GM12878 (cell line): ENCODE measurements at regions not wholly inside any gene's neighbourhood (a gene's known extent, or its start where the extent isn't known, plus 50 kb on each side); places are given as distances from the start of the nearest gene placed in this dataset.

Experiments used
- ATAC-seq: fragments of 200-7000 bp; cut with Tn5 transposase; 3 replicates; pipeline ENCODE4 v1.9.1; 2020; ENCODE audit warnings: mild to moderate bottlenecking, moderate library complexity
- BruUV-seq: library from RNA; stranded (reverse); fragments of 400-500 nt; replicated peaks from 2 replicates; lab custom pipeline; 2021; lab: Mats Ljungman, UMichigan
- CTCF ChIA-PET: fragments of 300-600 bp; sonication (Branson Sonifier 250); formaldehyde crosslinking; extraction: SDS; loops from one replicate; lab custom pipeline; 2021; ENCODE audit warnings: inconsistent platforms; lab: Yijun Ruan, JAX
- POLR2A ChIA-PET: fragments of 350-600 bp; formaldehyde crosslinking; extraction: SDS; loops from one replicate; lab custom pipeline; 2021; ENCODE audit warnings: inconsistent platforms; lab: Charles Lee
- RAD21 ChIA-PET: fragments of 300-600 bp; sonication (Branson Sonifier 250); formaldehyde crosslinking; loops from one replicate; lab custom pipeline; 2023; ENCODE audit warnings: antibody characterized with exemption; ENCODE audit not compliant: unreplicated experiment; lab: Charles Lee
- SMC1A ChIA-PET: fragments of 300-600 bp; sonication (Branson Sonifier 250); formaldehyde crosslinking; loops from one replicate; lab custom pipeline; 2023; ENCODE audit not compliant: unreplicated experiment, uncharacterized antibody; lab: Charles Lee
- DNase-seq: peaks from one replicate; pipeline ENCODE4 v3.0.0-alpha.2; 2011; ENCODE audit warnings: low read depth, low spot score
- FAIRE-seq: peaks from 3 replicates; lab custom pipeline; 2011; peaks lifted over from hg19 to GRCh38; lab: Jason Lieb, UNC
- H2AFZ ChIP-seq: 2 replicates; pipeline ENCODE4 v1.6.0; 2011; ENCODE audit warnings: low read depth, low read length, control low read depth; ENCODE audit not compliant: control insufficient read depth
- H3K27ac ChIP-seq: 2 replicates; pipeline ENCODE4 v1.5.1; 2011; ENCODE audit warnings: control low read depth; ENCODE audit not compliant: control insufficient read depth, insufficient read depth
- H3K27me3 ChIP-seq, 2 experiments: replicated peaks in 1 of 2; 2 replicates each; pipeline versions ENCODE4 v1.6.0 to v1.6.1; 2011; ENCODE audit warnings: low read length in 1 of 2; ENCODE audit not compliant: control insufficient read depth in 2 of 2, insufficient read depth in 2 of 2
- H3K36me3 ChIP-seq, 2 experiments: 2 replicates each; pipeline ENCODE4 v1.5.1; 2011; ENCODE audit warnings: low read length in 1 of 2; ENCODE audit not compliant: control insufficient read depth in 2 of 2, insufficient read depth in 2 of 2
- H3K4me1 ChIP-seq: 2 replicates; pipeline ENCODE4 v1.6.1; 2011; ENCODE audit warnings: mild to moderate bottlenecking, low read length, moderate library complexity, mixed read lengths; ENCODE audit not compliant: control insufficient read depth, insufficient read depth
- H3K4me2 ChIP-seq: 2 replicates; pipeline ENCODE4 v1.6.0; 2011; ENCODE audit warnings: control low read depth; ENCODE audit not compliant: control insufficient read depth, insufficient read depth
- H3K4me3 ChIP-seq: fragments of 200-600 bp; sonication (generic); 2 replicates; pipeline ENCODE4 v1.5.1; 2016
- H3K79me2 ChIP-seq: 2 replicates; pipeline ENCODE4 v1.6.0; 2011; ENCODE audit warnings: low read length; ENCODE audit not compliant: control insufficient read depth, insufficient read depth
- H3K9ac ChIP-seq: 2 replicates; pipeline ENCODE4 v1.8.0; 2011; ENCODE audit warnings: low read length, control low read depth, mixed read lengths; ENCODE audit not compliant: control insufficient read depth, insufficient read depth
- H3K9me3 ChIP-seq: replicated peaks from 3 replicates; pipeline ENCODE4 v1.5.1; 2011; ENCODE audit warnings: mild to moderate bottlenecking, low read length; ENCODE audit not compliant: control insufficient read depth, insufficient read depth
- H4K20me1 ChIP-seq: 2 replicates; pipeline ENCODE4 v1.6.0; 2011; ENCODE audit not compliant: control insufficient read depth, insufficient read depth
- BACH1 ChIP-seq: fragments of 450-650 bp; IDR thresholded peaks from 2 replicates; pipeline ENCODE4 v1.6.1; 2017; ENCODE audit warnings: mild to moderate bottlenecking, borderline replicate concordance
- CBFB ChIP-seq: IDR thresholded peaks from 2 replicates; pipeline ENCODE4 v1.6.1; 2016; ENCODE audit warnings: antibody characterized with exemption, low read depth
- CBX5 ChIP-seq: sonication (generic); IDR thresholded peaks from 2 replicates; pipeline ENCODE4 v1.6.1; 2016; ENCODE audit warnings: low read depth, moderate library complexity, mild to moderate bottlenecking, inconsistent platforms
- CHD4 ChIP-seq: fragments of 200-600 bp; sonication (generic); IDR thresholded peaks from 2 replicates; pipeline ENCODE4 v1.6.1; 2016; ENCODE audit warnings: mild to moderate bottlenecking
- IRF5 ChIP-seq: fragments of 450-650 bp; IDR thresholded peaks from 2 replicates; pipeline ENCODE4 v1.6.1; 2017; ENCODE audit warnings: borderline replicate concordance
- JUNB ChIP-seq: IDR thresholded peaks from 2 replicates; pipeline ENCODE4 v1.6.1; 2016; ENCODE audit warnings: antibody characterized with exemption, mild to moderate bottlenecking
- MYC ChIP-seq: IDR thresholded peaks from 2 replicates; pipeline ENCODE4 v1.6.1; 2011; ENCODE audit warnings: mild to moderate bottlenecking, low read length, moderate library complexity, inconsistent platforms; ENCODE audit not compliant: insufficient read depth, insufficient replicate concordance, insufficient read length, severe bottlenecking
- NFXL1 ChIP-seq: fragments of 450-650 bp; IDR thresholded peaks from 2 replicates; pipeline ENCODE4 v1.6.1; 2017; ENCODE audit warnings: antibody characterized with exemption, mild to moderate bottlenecking, borderline replicate concordance
- PAX5 ChIP-seq: IDR thresholded peaks from 2 replicates; pipeline ENCODE4 v1.6.1; 2011; ENCODE audit warnings: low read depth, low read length, borderline replicate concordance
- POLR2A ChIP-seq: IDR thresholded peaks from 2 replicates; pipeline ENCODE4 v1.6.1; 2011; ENCODE audit warnings: low read depth, mild to moderate bottlenecking, low read length
- RB1 ChIP-seq: fragments of 450-650 bp; formaldehyde crosslinking; IDR thresholded peaks from 2 replicates; pipeline ENCODE4 v1.6.1; 2017; ENCODE audit warnings: mild to moderate bottlenecking, borderline replicate concordance
- SMARCA5 ChIP-seq: fragments of 450-650 bp; IDR thresholded peaks from 2 replicates; pipeline ENCODE4 v1.6.1; 2017; ENCODE audit warnings: mild to moderate bottlenecking
- ZNF384 ChIP-seq: IDR thresholded peaks from 2 replicates; pipeline ENCODE4 v1.6.1; 2012; ENCODE audit warnings: low read depth, mild to moderate bottlenecking, low read length, improper control_type of control experiment, borderline replicate concordance
- WGBS: methylation state at CpG from one replicate; pipeline ENCODE4 v1.1.6; 2016; ENCODE audit warnings: low lambda C conversion rate; ENCODE audit not compliant: insufficient replicate concordance, insufficient coverage; ENCODE audit errors: missing lambda C conversion rate; 5-methylcytosine and 5-hydroxymethylcytosine counted together
- in situ Hi-C: fragments of 300-500 bp; cut with MboI; formaldehyde crosslinking; loops from 9 replicates; pipeline ENCODE4 v1.14.3; 2018; ENCODE audit warnings: mixed read lengths
- intact Hi-C: fragments of 100-400 bp; cut with micrococcal nuclease; formaldehyde crosslinking; loops from one replicate; pipeline ENCODE4 v1.14.2; 2022; ENCODE audit not compliant: unreplicated experiment

- TF ChIP-seq SMARCA5 (no peak), BACH1 (no peak), IRF5 (no peak), PAX5 (no peak), JUNB (no peak), CBFB (no peak), CBX5 (no peak), NFXL1 (no peak)
- no peaks in the 10 kb centered on the region for H3K79me2 ChIP-seq
- DNase-seq: no peak
- no peaks in the 10 kb centered on the region for H3K36me3 ChIP-seq
- FAIRE-seq: no peak
- H2AFZ ChIP-seq: no peak overlapping the region
- in situ Hi-C loops: no loop called here
- H3K9ac ChIP-seq: no peak overlapping the region
- no TSS peak for BruUV-seq
- ChIA-PET SMC1A (no interaction called here), RAD21 (no interaction called here), CTCF (no interaction called here), POLR2A (no interaction called here)
- no peaks in the 10 kb centered on the region; a peak in 1 of 4 replicates for H3K27me3 ChIP-seq
- H3K4me3 ChIP-seq: no peak overlapping the region
- H3K4me2 ChIP-seq: no peak overlapping the region
- no peaks in the 10 kb centered on the region for H4K20me1 ChIP-seq
- no peaks in the 10 kb centered on the region; the same call in 2 of the 3 replicates for H3K9me3 ChIP-seq
- no peak for ATAC-seq
- intact Hi-C loops: no loop called here
- no peak overlapping the region for H3K27ac ChIP-seq
- no peaks in the 10 kb centered on the region for H3K4me1 ChIP-seq
- WGBS: 13% methylated on average over 3 of the region's 3 CpGs
These were observed 225.6 kb downstream of the VRK1 start for GRCh38 chr14:97022741-97023140.

DNA sequence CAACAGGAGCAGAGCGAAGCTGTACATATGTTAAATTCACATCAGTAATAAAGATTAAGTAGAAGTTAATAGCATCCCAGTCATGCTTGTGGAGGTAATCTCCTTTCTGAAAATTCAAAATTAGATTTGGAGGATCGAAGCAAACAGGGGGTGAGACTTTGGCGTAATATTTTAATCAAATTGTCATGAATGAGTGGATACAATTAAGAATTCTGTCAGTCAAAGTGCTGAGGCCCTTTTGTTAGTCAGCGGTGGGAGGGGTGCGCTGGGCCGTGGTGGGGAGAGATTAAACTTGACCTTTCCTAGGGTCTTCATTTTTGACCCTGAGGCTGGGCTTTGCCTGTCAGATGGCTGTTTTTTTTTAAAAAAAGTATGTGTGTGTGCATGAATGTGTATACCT is 226.7 kb downstream of the VRK1 start:
- FAIRE-seq (no peak), ATAC-seq (no peak), DNase-seq (no peak)
- BruUV-seq: no TSS peak
- ChIA-PET CTCF (no interaction called here), SMC1A (no interaction called here), POLR2A (no interaction called here), RAD21 (no interaction called here)
- H3K4me3 ChIP-seq: no peak overlapping the region
- WGBS: 53% methylated on average over 6 of the region's 6 CpGs
- no peaks in the 10 kb centered on the region for H3K4me1 ChIP-seq
- no peaks in the 10 kb centered on the region for H3K36me3 ChIP-seq
- H2AFZ ChIP-seq: no peak overlapping the region
- no peak overlapping the region for H3K27ac ChIP-seq
- H3K27me3 ChIP-seq: no peaks in the 10 kb centered on the region; a peak in 1 of 4 replicates
- TF ChIP-seq MYC: no peak
- no peak for TF ChIP-seq POLR2A
- no peak for TF ChIP-seq ZNF384
- no peak for TF ChIP-seq RB1
- no peak for TF ChIP-seq CHD4
- H3K9ac ChIP-seq: no peak overlapping the region
- H3K9me3 ChIP-seq: no peaks in the 10 kb centered on the region; the same call in 2 of the 3 replicates
- in situ Hi-C loops (no loop called here), intact Hi-C loops (no loop called here)
- H3K4me2 ChIP-seq: no peak overlapping the region
- no peaks in the 10 kb centered on the region for H4K20me1 ChIP-seq
- H3K79me2 ChIP-seq: no peaks in the 10 kb centered on the region
